HG03045 (cell line): ENCODE measurements at regions not wholly inside any gene's neighbourhood (a gene's known extent, or its start where the extent isn't known, plus 50 kb on each side); places are given as distances from the start of the nearest gene placed in this dataset.
"Not testable (repeated sequence)": the region's sequence is repeated elsewhere in the genome, so short reads cannot be mapped to it uniquely, and the experiment has no call there.

Experiments
- ATAC-seq: cut with Tn5 transposase; IDR thresholded peaks from one replicate; pipeline ENCODE4 v1.9.1; 2021; ENCODE audit warnings: mild to moderate bottlenecking, moderate library complexity; ENCODE audit not compliant: unreplicated experiment

- no peak for ATAC-seq
These were observed 112.9 kb upstream of the ADTRP start for GRCh38 chr6:11891547-11891946.

- no peak for ATAC-seq
These were observed 112.2 kb upstream of the ADTRP start for GRCh38 chr6:11890849-11891248.

- no peak for ATAC-seq
These were observed 111.6 kb upstream of the ADTRP start for GRCh38 chr6:11890209-11890608.

- ATAC-seq: no peak
These were observed 111.0 kb upstream of the ADTRP start for GRCh38 chr6:11889572-11889971.

GRCh38 chr6:11888727-11889126 is 110.1 kb upstream of the ADTRP start:
- no peak for ATAC-seq

- ATAC-seq: no peak
These were observed 106.6 kb upstream of the ADTRP start for GRCh38 chr6:11885159-11885558.

- ATAC-seq: not testable (repeated sequence)
These were observed 104.9 kb upstream of the ADTRP start for GRCh38 chr6:11883471-11883870.

GRCh38 chr6:11880156-11880555 is 101.6 kb upstream of the ADTRP start:
- not testable (repeated sequence) for ATAC-seq

- ATAC-seq: no peak
These were observed 100.1 kb upstream of the ADTRP start for GRCh38 chr6:11878735-11879134.

- no peak for ATAC-seq
These were observed 99.4 kb upstream of the ADTRP start for GRCh38 chr6:11878029-11878428.

GRCh38 chr6:11876934-11877433 is 98.4 kb upstream of the ADTRP start:
- ATAC-seq: no peak

- no peak for ATAC-seq
These were observed 96.9 kb upstream of the ADTRP start for GRCh38 chr6:11875325-11876109.

GRCh38 chr6:11869672-11870340 is 91.2 kb upstream of the ADTRP start:
- no peak for ATAC-seq

- no peak for ATAC-seq
These were observed 89.8 kb upstream of the ADTRP start for GRCh38 chr6:11868392-11868791.

- ATAC-seq: no peak
These were observed 87.2 kb upstream of the ADTRP start for GRCh38 chr6:11865680-11866300.

GRCh38 chr6:11858439-11858838 is 79.8 kb upstream of the ADTRP start:
- no peak for ATAC-seq

- ATAC-seq: no peak
These were observed 77.1 kb upstream of the ADTRP start for GRCh38 chr6:11855743-11856142.

- ATAC-seq: no peak
These were observed 76.0 kb upstream of the ADTRP start for GRCh38 chr6:11854408-11855165.

GRCh38 chr6:11853678-11854407 is 75.2 kb upstream of the ADTRP start:
- ATAC-seq: no peak

GRCh38 chr6:11852061-11852651 is 73.6 kb upstream of the ADTRP start:
- no peak for ATAC-seq
